ENCODE measurements at regions not wholly inside any gene's neighbourhood (a gene's known extent, or its start where the extent isn't known, plus 50 kb on each side); places are given as distances from the start of the nearest gene placed in this dataset.

- TF ChIP-seq CTCF (IDR thresholded peaks at IDR 0.05) (no peak), POLR2A (IDR thresholded peaks at IDR 0.05) (no peak)
Measured at GRCh38 chr6:147895272-147895671, 386.8 kb downstream of the SAMD5 start.
